Erythroblast (primary cell): ENCODE measurements at regions not wholly inside any gene's neighbourhood (a gene's known extent, or its start where the extent isn't known, plus 50 kb on each side); places are given as distances from the start of the nearest gene placed in this dataset.

Experiments used
- GATA1 ChIP-seq: IDR thresholded peaks from 2 replicates; pipeline ENCODE4 v1.6.1; 2011; ENCODE audit warnings: low read depth, mild to moderate bottlenecking, control low read depth, low read length, moderate library complexity
- POLR2A ChIP-seq: IDR thresholded peaks from 2 replicates; pipeline ENCODE4 v1.6.1; 2011; ENCODE audit warnings: mild to moderate bottlenecking, low read length

DNA sequence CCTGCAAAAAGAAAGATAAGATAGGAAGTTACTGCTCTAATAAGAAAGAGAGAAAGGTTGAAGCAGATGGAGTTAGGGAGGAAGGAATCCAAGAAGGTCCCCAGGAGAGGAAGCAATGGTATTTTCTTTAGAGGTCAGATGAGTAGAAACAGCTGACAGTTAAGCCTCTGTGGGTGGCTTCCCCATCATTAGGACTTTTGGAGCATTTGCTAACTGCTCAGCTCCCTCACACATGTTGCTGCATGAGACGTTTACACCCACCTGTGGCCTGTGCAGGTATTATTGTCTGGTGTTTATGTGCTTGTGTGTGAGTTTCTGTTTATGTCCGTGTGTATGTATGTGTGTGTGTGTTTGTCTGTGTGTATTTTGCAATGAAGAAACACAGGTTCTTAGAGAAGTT lies 346.8 kb downstream of the RAB28 start:
- no peak for TF ChIP-seq POLR2A
- TF ChIP-seq GATA1: no peak
